Right lobe of liver (tissue), 6 donors: ENCODE measurements at regions not wholly inside any gene's neighbourhood (a gene's known extent, or its start where the extent isn't known, plus 50 kb on each side); places are given as distances from the start of the nearest gene placed in this dataset.
A peak's percentile ranks its signal among the peaks of the same experiment; 100 is the strongest.

Experiments used
- ATAC-seq, 4 donors: fragments of 200-7000 bp; cut with Tn5 transposase; one replicate each; pipeline ENCODE4 v1.9.1; 2020; ENCODE audit warnings: mild to moderate bottlenecking in 4 of 4, moderate library complexity in 4 of 4
- DNase-seq, 3 donors: peaks; one replicate each; pipeline ENCODE4 v3.0.0-alpha.2; 2020
- H3K27ac ChIP-seq, 3 donors: fragments of 200-600 bp; one replicate each; pipeline ENCODE4 v1.8.0; 2022
- H3K27me3 ChIP-seq, 2 donors: fragments of 200-600 bp; one replicate each; pipeline ENCODE4 v1.8.0; 2022
- H3K36me3 ChIP-seq, 4 donors: fragments of 200-600 bp; sonication (generic) in 1 of 4; one replicate each; pipeline versions ENCODE4 v1.5.1 to v1.8.0; 2017 to 2022; ENCODE audit warnings: control low read depth in 1 of 4
- H3K4me1 ChIP-seq, 4 donors: fragments of 200-600 bp; sonication (generic) in 1 of 4; one replicate each; pipeline versions ENCODE4 v1.5.1 to v1.8.0; 2017 to 2022; ENCODE audit warnings: control low read depth in 1 of 4
- H3K4me3 ChIP-seq, 3 donors: fragments of 200-600 bp; one replicate each; pipeline ENCODE4 v1.8.0; 2022
- H3K9me3 ChIP-seq, 4 donors: fragments of 200-600 bp; sonication (generic) in 1 of 4; one replicate each; pipeline versions ENCODE4 v1.5.1 to v1.8.0; 2017 to 2022; ENCODE audit warnings: control low read depth in 1 of 4
- POLR2A ChIP-seq: fragments of 450-650 bp; IDR thresholded peaks from one replicate; pipeline ENCODE4 v1.6.1; 2017; ENCODE audit warnings: antibody characterized with exemption, mild to moderate bottlenecking
- WGBS: methylation state at CpG from one replicate; pipeline ENCODE4 v1.1.6; 2018; ENCODE audit warnings: low coverage, low lambda C conversion rate; ENCODE audit not compliant: insufficient coverage; ENCODE audit errors: missing lambda C conversion rate; 5-methylcytosine and 5-hydroxymethylcytosine counted together
- intact Hi-C, 2 donors: fragments of 100-400 bp; cut with DNase I; formaldehyde crosslinking; loops; one replicate each; pipeline versions ENCODE4 v1.11.2 to v1.14.1; 2022
- TF ChIP-seq, protein P1 (sequence below), 4 donors: fragments of 200-600 bp in 3 of 4; fragments of 450-650 bp in 1 of 4; IDR thresholded peaks; one replicate each; pipeline versions ENCODE4 v1.5.1 to v1.8.0; 2016 to 2022; ENCODE audit warnings: antibody characterized with exemption in 4 of 4, mild to moderate bottlenecking in 2 of 4
- donor health status: DM: no; HTN: yes; CAD: no.
- donor health status: DM: no; HTN: no; CAD: no.
- donor health status: DM: no; HTN: no; CAD: no.
- donor health status: DM: no; HTN: yes; CAD: no.
- donor health status: DM: no; HTN: yes; CAD: no.

DNA sequence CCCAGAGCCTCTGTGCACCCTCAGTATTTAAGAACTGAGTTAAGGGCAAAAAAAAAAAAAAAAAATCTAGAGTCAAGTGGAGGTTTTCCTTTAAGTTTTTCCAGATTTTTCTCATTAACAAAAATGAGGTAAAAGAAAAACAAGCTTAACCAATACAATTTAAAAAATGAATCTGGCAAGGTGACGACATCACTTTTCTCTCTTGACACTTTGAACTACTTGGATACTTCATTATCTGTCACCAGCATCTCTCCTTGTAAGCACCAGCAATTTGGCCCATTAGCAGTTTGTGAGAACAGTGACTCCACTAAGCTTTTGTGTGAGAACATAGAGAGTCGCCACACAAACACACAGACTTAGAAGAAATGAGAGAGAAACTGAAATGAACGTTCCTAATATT is 345.7 kb upstream of the SLC30A5 start:
- WGBS, result 47% methylated on average over 3 of the region's 3 CpGs
- peak overlapping the region in 2 of 3 donors; percentile 71 to 89 for H3K27ac ChIP-seq
- TF ChIP-seq POLR2A, result no peak
- TF ChIP-seq, protein P1, sequence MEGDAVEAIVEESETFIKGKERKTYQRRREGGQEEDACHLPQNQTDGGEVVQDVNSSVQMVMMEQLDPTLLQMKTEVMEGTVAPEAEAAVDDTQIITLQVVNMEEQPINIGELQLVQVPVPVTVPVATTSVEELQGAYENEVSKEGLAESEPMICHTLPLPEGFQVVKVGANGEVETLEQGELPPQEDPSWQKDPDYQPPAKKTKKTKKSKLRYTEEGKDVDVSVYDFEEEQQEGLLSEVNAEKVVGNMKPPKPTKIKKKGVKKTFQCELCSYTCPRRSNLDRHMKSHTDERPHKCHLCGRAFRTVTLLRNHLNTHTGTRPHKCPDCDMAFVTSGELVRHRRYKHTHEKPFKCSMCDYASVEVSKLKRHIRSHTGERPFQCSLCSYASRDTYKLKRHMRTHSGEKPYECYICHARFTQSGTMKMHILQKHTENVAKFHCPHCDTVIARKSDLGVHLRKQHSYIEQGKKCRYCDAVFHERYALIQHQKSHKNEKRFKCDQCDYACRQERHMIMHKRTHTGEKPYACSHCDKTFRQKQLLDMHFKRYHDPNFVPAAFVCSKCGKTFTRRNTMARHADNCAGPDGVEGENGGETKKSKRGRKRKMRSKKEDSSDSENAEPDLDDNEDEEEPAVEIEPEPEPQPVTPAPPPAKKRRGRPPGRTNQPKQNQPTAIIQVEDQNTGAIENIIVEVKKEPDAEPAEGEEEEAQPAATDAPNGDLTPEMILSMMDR (IDR thresholded peaks at IDR 0.05), result no peak
- intact Hi-C loops, result loop anchor here (10.0 kb wide), 1 partner anchor 463 kb away; no protein-coding TSS in a partner anchor
- H3K4me1 ChIP-seq, result peaks cover 0 to 34% (median 6%) of the 10 kb centered on the region in 4 donors
- no peak overlapping the region for H3K4me3 ChIP-seq
- no peaks in the 10 kb centered on the region for H3K9me3 ChIP-seq
- H3K36me3 ChIP-seq, result no peaks in the 10 kb centered on the region
- H3K27me3 ChIP-seq, result no peaks in the 10 kb centered on the region
- DNase-seq (no peak), ATAC-seq (no peak)

DNA sequence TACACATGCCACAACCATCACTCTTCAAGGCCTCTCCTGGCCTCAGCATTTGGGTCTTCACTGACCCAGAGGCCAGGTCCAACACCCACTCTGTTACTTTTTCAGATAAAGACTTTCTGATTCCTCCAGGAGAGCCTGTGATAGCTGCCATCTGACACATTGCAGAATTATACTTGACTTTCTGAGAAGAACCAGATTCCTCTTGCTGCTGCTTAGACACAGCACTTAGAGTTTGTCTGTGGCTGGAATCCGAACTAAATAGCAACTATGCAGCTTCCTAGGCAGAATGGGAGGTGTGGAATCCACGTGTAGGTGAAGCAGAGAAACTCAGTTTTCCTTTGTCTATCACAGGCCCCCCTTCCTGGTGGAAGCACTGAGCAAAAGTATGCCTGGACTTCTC is 344.7 kb upstream of the SLC30A5 start:
- no peaks in the 10 kb centered on the region for H3K36me3 ChIP-seq
- no peak for ATAC-seq
- no peak overlapping the region for H3K4me3 ChIP-seq
- H3K27ac ChIP-seq, result peak overlapping the region in 2 of 3 donors; percentile 5 to 89
- no peak for DNase-seq
- no peaks in the 10 kb centered on the region for H3K9me3 ChIP-seq
- H3K27me3 ChIP-seq, result no peaks in the 10 kb centered on the region
- intact Hi-C loops, result loop anchor here (10.0 kb wide), 1 partner anchor 464 kb away; no protein-coding TSS in a partner anchor
- WGBS, result no CpG with 5 or more reads among the region's 2 CpGs
- peaks cover 0 to 28% (median 6%) of the 10 kb centered on the region in 4 donors for H3K4me1 ChIP-seq
- TF ChIP-seq, protein P1 (IDR thresholded peaks at IDR 0.05), result no peak
- no peak for TF ChIP-seq POLR2A

DNA sequence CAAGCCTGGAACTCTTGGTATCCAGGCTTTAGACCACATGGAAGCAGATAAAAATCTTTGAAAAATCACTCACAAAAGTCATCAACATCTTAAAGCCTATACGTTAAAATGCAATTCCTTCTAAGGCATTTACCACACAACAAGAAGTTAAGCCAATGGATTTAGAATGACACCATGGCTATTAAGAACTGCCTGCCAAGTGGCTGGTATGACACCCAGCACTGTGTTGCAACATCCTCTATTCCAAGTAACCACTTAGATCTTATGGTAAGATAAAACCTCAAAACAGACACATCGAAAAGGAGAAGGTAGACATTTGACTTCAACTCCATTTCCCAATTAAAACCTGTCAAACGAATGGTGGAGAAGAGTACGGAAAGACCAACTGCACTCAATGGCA is 344.2 kb upstream of the SLC30A5 start:
- WGBS, result 56% methylated on average over 4 of the region's 4 CpGs
- H3K27ac ChIP-seq, result no peak overlapping the region
- no peak overlapping the region for H3K4me3 ChIP-seq
- ATAC-seq (no peak), DNase-seq (no peak)
- no peaks in the 10 kb centered on the region for H3K9me3 ChIP-seq
- intact Hi-C loops, result loop anchor here (10.0 kb wide), 1 partner anchor 465 kb away; no protein-coding TSS in a partner anchor
- no peaks in the 10 kb centered on the region for H3K27me3 ChIP-seq
- TF ChIP-seq, protein P1 (IDR thresholded peaks at IDR 0.05), result no peak
- TF ChIP-seq POLR2A, result no peak
- H3K36me3 ChIP-seq, result no peaks in the 10 kb centered on the region
- H3K4me1 ChIP-seq, result peaks cover 0 to 24% (median 6%) of the 10 kb centered on the region in 4 donors

DNA sequence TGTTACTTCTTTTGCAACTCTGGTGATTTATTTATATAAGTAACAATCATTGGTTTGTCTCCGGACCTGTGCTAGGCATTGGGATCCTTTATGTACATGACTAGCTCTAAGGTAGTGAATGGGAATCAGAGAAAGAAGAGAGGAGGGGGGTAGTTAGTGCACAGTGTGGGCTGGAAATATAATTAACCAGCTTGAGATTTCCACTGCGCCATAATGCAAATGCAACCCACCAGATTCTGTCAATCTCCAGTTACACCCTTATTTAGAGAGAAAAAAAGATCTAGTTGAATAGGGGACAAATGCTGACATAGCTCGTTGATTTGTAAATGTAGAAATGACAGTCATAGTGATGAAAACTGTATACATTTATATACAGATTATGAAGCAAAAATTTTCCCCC is 342.2 kb upstream of the SLC30A5 start:
- Histone ChIP-seq H3K36me3 (no peaks in the 10 kb centered on the region), H3K4me1 (peaks cover 0 to 24% (median 6%) of the 10 kb centered on the region in 4 donors), H3K27me3 (no peaks in the 10 kb centered on the region), H3K9me3 (no peaks in the 10 kb centered on the region), H3K27ac (no peak overlapping the region), H3K4me3 (no peak overlapping the region)
- TF ChIP-seq, protein P1 (IDR thresholded peaks at IDR 0.05), result no peak
- no peak for TF ChIP-seq POLR2A
- no peak for ATAC-seq
- WGBS, result 78% methylated on average over 3 of the region's 3 CpGs
- no peak for DNase-seq
- intact Hi-C loops, result no loop called here

DNA sequence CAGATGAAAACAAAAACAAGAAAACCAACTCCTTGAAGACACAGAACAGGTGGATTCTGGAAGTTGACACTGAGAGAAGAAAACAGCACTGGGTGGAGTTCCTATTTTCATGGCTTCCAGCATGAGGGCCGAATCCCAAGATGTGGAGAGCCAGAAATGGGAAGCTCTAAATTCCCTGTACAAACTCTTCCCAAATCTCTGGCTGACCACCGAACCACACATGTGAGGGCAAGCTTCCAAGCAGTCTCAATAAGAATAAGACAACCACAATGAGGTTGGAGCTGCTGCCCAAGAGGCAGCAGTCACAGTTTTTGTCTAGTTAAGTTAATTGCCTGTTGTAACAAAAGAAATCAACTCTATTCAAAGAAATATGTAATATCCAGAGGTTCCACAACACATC is 339.3 kb upstream of the SLC30A5 start:
- 67% methylated on average over 1 of the region's 2 CpGs for WGBS
- Histone ChIP-seq H3K27ac (no peak overlapping the region), H3K4me1 (peaks cover 0 to 28% (median 4%) of the 10 kb centered on the region in 4 donors), H3K4me3 (no peak overlapping the region), H3K27me3 (no peaks in the 10 kb centered on the region), H3K9me3 (no peaks in the 10 kb centered on the region), H3K36me3 (no peaks in the 10 kb centered on the region)
- no peak for TF ChIP-seq POLR2A
- TF ChIP-seq, protein P1 (IDR thresholded peaks at IDR 0.05), result no peak
- no peak for DNase-seq
- intact Hi-C loops, result no loop called here
- no peak for ATAC-seq
